Vagina (tissue), 2 donors: ENCODE measurements at regions not wholly inside any gene's neighbourhood (a gene's known extent, or its start where the extent isn't known, plus 50 kb on each side); places are given as distances from the start of the nearest gene placed in this dataset.

ENCODE experiments used
- POLR2A ChIP-seq, 2 donors: fragments of 450-650 bp; IDR thresholded peaks; one replicate each; pipeline ENCODE4 v1.6.1; 2017; ENCODE audit warnings: antibody characterized with exemption in 2 of 2, mild to moderate bottlenecking in 2 of 2, moderate library complexity in 2 of 2
- TF ChIP-seq, protein P1 (sequence below), 3 experiments: fragments of 450-650 bp in 2 of 3; fragments of 200-600 bp in 1 of 3; sonication (generic) in 1 of 3; IDR thresholded peaks; one replicate each; pipeline ENCODE4 v1.5.1; 2017 to 2019; ENCODE audit warnings: antibody characterized with exemption in 3 of 3, mild to moderate bottlenecking in 2 of 3, moderate library complexity in 2 of 3

- TF ChIP-seq, protein P1, sequence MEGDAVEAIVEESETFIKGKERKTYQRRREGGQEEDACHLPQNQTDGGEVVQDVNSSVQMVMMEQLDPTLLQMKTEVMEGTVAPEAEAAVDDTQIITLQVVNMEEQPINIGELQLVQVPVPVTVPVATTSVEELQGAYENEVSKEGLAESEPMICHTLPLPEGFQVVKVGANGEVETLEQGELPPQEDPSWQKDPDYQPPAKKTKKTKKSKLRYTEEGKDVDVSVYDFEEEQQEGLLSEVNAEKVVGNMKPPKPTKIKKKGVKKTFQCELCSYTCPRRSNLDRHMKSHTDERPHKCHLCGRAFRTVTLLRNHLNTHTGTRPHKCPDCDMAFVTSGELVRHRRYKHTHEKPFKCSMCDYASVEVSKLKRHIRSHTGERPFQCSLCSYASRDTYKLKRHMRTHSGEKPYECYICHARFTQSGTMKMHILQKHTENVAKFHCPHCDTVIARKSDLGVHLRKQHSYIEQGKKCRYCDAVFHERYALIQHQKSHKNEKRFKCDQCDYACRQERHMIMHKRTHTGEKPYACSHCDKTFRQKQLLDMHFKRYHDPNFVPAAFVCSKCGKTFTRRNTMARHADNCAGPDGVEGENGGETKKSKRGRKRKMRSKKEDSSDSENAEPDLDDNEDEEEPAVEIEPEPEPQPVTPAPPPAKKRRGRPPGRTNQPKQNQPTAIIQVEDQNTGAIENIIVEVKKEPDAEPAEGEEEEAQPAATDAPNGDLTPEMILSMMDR (IDR thresholded peaks at IDR 0.05) = no peak
- no peak for TF ChIP-seq POLR2A (IDR thresholded peaks at IDR 0.05)
Measured at GRCh38 chr10:60591119-60591518, 187.2 kb upstream of the CDK1 start.
